ENCODE measurements at regions not wholly inside any gene's neighbourhood (a gene's known extent, or its start where the extent isn't known, plus 50 kb on each side); places are given as distances from the start of the nearest gene placed in this dataset.

GRCh38 chr3:157981819-157982218 is 124.4 kb downstream of the SHOX2 start:
- H3K4me3 ChIP-seq (ENCODE audit: low read length) = no peak overlapping the region
- DNase-seq (ENCODE audit: low read depth) = peak; percentile 68
- no peak for TF ChIP-seq CTCF (IDR thresholded peaks at IDR 0.05; ENCODE audit: insufficient read depth, low read depth, low read length, missing control alignments)

GRCh38 chr3:157979022-157979421 is 127.2 kb downstream of the SHOX2 start:
- DNase-seq (ENCODE audit: low read depth) = no peak
- TF ChIP-seq CTCF (IDR thresholded peaks at IDR 0.05; ENCODE audit: insufficient read depth, low read depth, low read length, missing control alignments) = no peak
- no peak overlapping the region for H3K4me3 ChIP-seq (ENCODE audit: low read length)

- no peak for TF ChIP-seq CTCF (IDR thresholded peaks at IDR 0.05; ENCODE audit: insufficient read depth, low read depth, low read length, missing control alignments)
- DNase-seq (ENCODE audit: low read depth) = no peak
- H3K4me3 ChIP-seq (ENCODE audit: low read length) = no peak overlapping the region
Observed at GRCh38 chr3:157961665-157962064, 144.6 kb downstream of the SHOX2 start.

- DNase-seq (ENCODE audit: low read depth) = no peak
- no peak for TF ChIP-seq CTCF (IDR thresholded peaks at IDR 0.05; ENCODE audit: insufficient read depth, low read depth, low read length, missing control alignments)
- H3K4me3 ChIP-seq (ENCODE audit: low read length) = no peak overlapping the region
Observed at GRCh38 chr3:157958457-157958856, 147.8 kb downstream of the SHOX2 start.

GRCh38 chr3:157956850-157957249 is 149.4 kb downstream of the SHOX2 start:
- no peak overlapping the region for H3K4me3 ChIP-seq (ENCODE audit: low read length)

GRCh38 chr3:157956176-157956575 is 150.0 kb downstream of the SHOX2 start:
- no peak overlapping the region for H3K4me3 ChIP-seq (ENCODE audit: low read length)
- no peak for TF ChIP-seq CTCF (IDR thresholded peaks at IDR 0.05; ENCODE audit: insufficient read depth, low read depth, low read length, missing control alignments)
- DNase-seq (ENCODE audit: low read depth) = no peak

More at GRCh38 chr3:157956850-157957249, 149.4 kb downstream of the SHOX2 start:
- no peak for TF ChIP-seq CTCF (IDR thresholded peaks at IDR 0.05; ENCODE audit: insufficient read depth, low read depth, low read length, missing control alignments)
- DNase-seq (ENCODE audit: low read depth) = no peak

GRCh38 chr3:157953565-157953964 is 152.7 kb downstream of the SHOX2 start:
- no peak overlapping the region for H3K4me3 ChIP-seq (ENCODE audit: low read length)
- no peak for DNase-seq (ENCODE audit: low read depth)
- no peak for TF ChIP-seq CTCF (IDR thresholded peaks at IDR 0.05; ENCODE audit: insufficient read depth, low read depth, low read length, missing control alignments)

Data from epithelial cell of esophagus (primary cell).